Stimulated activated CD4-positive, alpha-beta T cell treated with anti-CD3 and anti-CD28 coated beads, Interleukin-4, amount 100 ng/mL, for 48 hours (primary cell): ENCODE measurements at regions not wholly inside any gene's neighbourhood (a gene's known extent, or its start where the extent isn't known, plus 50 kb on each side); places are given as distances from the start of the nearest gene placed in this dataset.

Experiments
- DNase-seq, 2 donors: peaks; one replicate each; pipeline ENCODE4 v3.0.0-alpha.2; 2020; ENCODE audit warnings: low read depth in 2 of 2

- DNase-seq, result no peak
Measured at GRCh38 chr4:120431180-120431579, 364.5 kb upstream of the MAD2L1 start.

GRCh38 chr4:120418146-120418545 lies 351.5 kb upstream of the MAD2L1 start:
- no peak for DNase-seq

- no peak for DNase-seq
Measured at GRCh38 chr4:120415896-120416295, 349.2 kb upstream of the MAD2L1 start.

GRCh38 chr4:120406960-120407359 lies 340.3 kb upstream of the MAD2L1 start:
- DNase-seq, result no peak

GRCh38 chr4:120403296-120403695 lies 336.6 kb upstream of the MAD2L1 start:
- DNase-seq, result no peak

DNA sequence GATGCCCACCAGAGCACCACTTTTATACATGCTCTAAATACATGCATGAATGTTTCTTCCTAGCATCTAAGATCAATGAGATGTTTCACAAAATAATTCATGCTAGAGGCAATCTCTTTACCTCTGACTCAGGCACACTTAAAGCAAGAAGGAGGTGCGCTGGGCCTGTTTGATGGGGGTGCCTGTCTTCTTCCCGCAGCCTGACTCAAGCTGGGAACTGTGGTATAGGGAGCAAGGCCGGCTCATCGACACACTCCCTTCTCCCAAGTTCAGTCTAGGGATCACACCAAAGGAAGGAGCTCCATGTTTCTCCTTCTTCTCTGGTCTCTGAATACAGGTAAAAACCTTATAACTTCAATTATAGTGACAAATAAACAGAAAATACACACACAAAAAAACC lies 333.8 kb upstream of the MAD2L1 start:
- no peak for DNase-seq

- DNase-seq, result no peak
Measured at GRCh38 chr4:120399826-120400225, 333.2 kb upstream of the MAD2L1 start.

GRCh38 chr4:120395746-120396145 lies 329.1 kb upstream of the MAD2L1 start:
- DNase-seq, result no peak

- no peak for DNase-seq
Measured at GRCh38 chr4:120355881-120356280, 289.2 kb upstream of the MAD2L1 start.

DNA sequence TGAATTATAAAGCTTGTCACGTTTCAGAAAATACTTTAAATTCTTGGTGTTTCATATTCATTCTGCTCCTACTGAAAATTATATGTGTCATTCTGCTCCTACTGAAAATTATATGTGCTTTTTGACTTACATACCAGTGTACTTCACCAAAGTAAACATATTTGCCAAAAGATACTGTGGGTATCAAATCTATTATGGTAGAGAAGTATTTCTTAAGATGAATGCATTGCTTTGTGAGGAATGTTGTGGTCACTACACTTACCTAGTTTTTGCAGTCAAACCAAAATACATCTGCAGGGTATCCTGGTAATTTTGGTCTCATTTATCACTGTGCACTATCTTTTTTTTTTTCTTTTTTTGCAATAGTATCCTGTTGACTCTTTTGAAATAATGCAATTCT lies 287.7 kb upstream of the MAD2L1 start:
- no peak for DNase-seq

- DNase-seq, result no peak
Measured at GRCh38 chr4:120353235-120353634, 286.6 kb upstream of the MAD2L1 start.

GRCh38 chr4:120352739-120353138 lies 286.1 kb upstream of the MAD2L1 start:
- no peak for DNase-seq

GRCh38 chr4:120348948-120349347 lies 282.3 kb upstream of the MAD2L1 start:
- DNase-seq, result no peak

DNA sequence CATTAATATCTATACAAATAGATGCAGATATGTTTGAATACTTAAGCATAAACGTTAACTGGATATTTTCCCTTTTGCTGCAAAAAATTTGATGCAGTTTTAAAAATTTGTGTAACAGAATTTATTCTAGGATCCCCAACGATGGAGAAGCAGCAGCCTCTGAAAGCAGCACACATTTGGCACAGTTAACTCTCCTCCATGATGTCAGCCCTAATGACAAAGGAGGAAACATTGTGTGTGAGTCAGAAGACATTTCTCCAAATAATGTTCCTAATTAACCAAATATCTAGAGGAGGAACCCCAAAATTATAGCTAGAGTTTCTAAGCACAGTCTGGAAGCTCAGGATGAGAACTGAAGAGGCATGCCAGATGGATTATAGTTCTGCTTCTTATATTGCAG lies 281.9 kb upstream of the MAD2L1 start:
- DNase-seq, result no peak

DNA sequence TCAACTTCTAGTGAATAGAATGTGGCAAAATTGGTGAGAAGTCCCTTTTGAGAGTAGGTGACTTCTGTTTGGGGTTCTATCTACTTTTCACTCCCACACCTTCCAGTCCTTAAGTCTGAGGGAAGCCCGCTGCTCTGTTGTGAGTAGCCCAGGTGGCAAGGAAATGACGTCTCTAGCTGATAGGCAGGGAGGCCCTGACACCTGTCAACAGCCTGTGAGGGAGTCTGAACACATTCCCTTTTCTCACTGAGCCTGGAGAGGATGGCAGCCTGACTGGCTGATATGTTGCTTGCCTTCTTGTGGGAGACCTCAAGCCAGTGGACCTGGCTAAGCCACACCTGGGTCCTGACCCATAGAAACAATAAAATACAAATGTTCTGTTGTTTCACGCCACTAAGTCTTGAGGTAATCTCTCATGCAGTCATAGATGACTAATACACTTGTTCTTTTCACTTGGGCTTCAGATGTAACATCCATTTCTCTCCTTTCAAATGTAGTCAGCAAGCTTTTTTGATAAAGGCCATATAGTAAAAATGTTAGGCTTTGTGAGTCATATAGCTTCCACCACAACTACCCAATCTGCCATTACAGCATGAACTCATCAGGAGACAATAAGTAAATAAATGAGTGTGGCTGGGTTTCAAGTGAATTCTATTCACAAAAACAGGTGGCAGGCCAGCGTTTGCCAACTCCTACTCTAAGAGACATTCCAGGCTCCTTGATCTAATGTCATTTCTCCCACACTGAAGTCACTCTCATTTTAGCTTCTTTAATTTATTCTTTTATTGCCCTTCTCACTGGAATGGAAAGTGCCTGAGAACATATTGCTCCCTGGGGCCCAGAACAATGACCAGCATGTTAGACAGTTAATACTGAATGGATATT lies 265.1 kb upstream of the MAD2L1 start:
- no peak for DNase-seq

- no peak for DNase-seq
Measured at GRCh38 chr4:120329386-120329785, 262.7 kb upstream of the MAD2L1 start.

- DNase-seq, result no peak
Measured at GRCh38 chr4:120327276-120327675, 260.6 kb upstream of the MAD2L1 start.

DNA sequence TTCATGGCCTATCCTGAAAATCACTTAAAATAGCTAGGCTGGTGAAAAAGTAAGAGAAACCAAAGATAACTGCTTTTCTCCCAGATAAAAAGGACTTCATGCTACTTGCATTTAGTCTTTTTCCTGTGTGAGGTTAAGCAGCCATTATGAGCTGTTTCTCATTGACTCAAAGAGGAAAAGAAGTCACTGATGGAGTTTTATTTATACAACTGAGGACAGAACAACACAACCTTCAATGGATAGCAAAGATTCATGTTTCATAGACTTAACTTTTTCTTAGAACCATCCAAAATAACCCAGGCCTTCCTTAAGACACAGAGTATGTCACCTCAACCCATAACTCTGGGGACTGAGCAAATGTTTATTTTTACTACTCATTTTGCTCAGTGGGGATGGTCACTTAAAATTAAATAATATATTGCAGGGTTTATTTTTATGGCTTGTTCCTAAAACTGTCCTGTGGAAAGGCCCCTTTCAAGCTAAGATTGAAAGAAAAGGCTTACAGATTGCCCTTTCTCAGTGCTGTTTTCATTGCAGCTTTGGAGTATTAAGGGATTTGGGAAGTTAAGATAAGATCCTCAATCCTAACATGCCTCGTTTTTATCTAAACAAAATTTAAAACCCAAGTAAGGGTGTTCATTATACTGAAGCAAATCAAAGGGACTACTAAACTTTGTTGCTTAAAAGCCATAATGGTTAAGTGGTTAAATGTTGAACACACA lies 252.6 kb upstream of the MAD2L1 start:
- no peak for DNase-seq

GRCh38 chr4:120318196-120318846 lies 251.7 kb upstream of the MAD2L1 start:
- DNase-seq, result no peak

GRCh38 chr4:120317713-120318112 lies 251.1 kb upstream of the MAD2L1 start:
- DNase-seq, result no peak

DNA sequence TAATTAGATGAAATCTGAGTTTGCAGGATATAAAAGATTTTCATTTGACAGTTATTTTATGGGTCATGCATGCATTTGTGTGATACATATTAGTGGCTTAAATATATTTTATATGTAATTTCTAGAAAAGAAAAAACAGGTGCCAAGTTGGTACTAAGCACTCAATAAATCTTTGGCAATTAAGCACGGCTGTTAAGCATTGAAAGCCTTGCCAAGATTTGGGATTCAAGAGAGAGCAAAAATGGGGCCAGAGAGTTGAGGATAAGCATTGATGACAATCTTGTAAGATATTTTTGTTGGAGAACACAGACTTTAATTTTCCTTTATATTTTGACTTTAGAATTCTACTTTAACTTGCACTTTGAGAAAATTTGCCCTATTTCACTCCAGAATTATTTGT lies 249.8 kb upstream of the MAD2L1 start:
- no peak for DNase-seq

GRCh38 chr4:120314969-120315368 lies 248.3 kb upstream of the MAD2L1 start:
- DNase-seq, result no peak

- DNase-seq, result no peak
Measured at GRCh38 chr4:120304801-120305200, 238.2 kb upstream of the MAD2L1 start.
